HG03139 (cell line): ENCODE measurements at regions not wholly inside any gene's neighbourhood (a gene's known extent, or its start where the extent isn't known, plus 50 kb on each side); places are given as distances from the start of the nearest gene placed in this dataset.
"Not testable (repeated sequence)": the region's sequence is repeated elsewhere in the genome, so short reads cannot be mapped to it uniquely, and the experiment has no call there.

ENCODE experiments used
- ATAC-seq: cut with Tn5 transposase; IDR thresholded peaks from one replicate; pipeline ENCODE4 v1.9.1; 2021; ENCODE audit not compliant: unreplicated experiment

DNA sequence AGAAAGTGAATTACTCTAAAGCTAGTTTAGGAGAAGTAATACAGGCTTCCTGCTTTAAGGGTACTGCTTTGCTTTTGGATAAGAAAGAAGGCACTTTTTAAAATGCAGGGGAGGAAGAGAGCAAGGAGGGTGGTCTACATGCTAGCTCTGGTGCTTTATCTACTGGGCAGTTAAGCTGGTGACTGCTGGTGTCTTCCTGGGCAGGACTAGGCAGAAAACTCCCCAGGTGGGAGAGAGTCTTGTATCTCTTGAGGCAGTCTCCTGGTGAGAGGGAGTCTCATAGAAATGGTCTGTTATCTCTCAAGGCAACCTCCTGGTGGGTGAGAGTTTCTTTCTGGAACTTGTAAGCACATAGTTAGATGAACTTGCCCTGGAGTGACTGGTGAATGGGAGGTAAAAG lies 953.9 kb upstream of the GOT2 start:
- no peak for ATAC-seq

DNA sequence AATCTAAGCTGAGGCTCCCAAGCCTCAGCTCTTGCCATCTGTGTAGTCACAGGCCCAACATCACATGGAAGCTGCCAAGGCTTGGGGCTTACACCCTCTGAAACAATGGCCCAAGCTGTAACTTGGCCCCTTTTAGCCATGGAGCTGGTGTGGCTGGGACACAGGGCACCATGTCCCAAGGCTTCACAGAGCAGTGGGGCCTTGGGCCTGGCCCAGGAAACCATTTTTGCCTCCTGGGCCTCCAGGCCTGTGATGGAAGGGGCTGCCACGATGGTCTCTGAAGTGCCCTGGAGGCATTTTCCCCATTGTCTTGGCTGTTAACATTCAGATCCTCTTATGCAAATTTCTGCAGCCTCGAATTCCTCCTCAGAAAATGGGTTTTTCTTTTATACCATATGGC lies 952.3 kb upstream of the GOT2 start:
- ATAC-seq: no peak

DNA sequence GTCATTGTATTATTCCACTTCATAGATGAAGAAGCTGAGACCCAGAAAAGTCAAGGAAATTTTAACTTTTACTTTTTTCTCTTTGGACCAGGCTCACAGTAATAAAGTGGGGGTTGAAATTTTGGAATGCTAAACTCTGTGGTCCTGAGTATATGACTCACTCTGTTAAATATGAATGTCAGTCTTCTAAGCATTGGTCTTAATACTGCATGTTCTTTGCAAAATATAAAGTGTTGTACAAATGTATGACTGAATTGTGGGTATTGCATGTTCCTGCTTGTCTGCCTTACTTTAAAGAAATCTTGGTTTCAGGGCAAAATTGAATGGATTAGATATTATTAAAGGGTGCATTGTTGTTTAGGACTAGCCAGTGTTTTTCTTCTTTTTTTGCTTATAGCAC lies 950.8 kb upstream of the GOT2 start:
- no peak for ATAC-seq

DNA sequence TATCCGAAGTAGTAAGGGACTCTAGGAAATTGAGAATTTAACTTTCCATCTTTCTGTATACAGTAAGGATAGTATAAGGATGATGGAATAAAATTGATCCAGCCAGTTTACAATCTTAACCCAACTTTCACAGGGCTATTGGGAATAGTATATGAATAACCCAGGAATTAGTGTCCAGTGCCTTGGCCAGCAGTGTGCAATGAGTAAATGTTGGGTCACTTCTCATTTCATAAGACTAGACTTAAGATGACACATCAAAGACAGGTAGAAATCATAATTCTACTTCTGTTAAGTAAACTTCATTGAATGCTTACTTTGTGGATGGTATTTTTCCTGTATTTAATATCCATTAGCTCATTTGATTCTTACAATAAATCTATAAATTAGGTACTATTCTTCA lies 949.6 kb upstream of the GOT2 start:
- ATAC-seq: no peak

DNA sequence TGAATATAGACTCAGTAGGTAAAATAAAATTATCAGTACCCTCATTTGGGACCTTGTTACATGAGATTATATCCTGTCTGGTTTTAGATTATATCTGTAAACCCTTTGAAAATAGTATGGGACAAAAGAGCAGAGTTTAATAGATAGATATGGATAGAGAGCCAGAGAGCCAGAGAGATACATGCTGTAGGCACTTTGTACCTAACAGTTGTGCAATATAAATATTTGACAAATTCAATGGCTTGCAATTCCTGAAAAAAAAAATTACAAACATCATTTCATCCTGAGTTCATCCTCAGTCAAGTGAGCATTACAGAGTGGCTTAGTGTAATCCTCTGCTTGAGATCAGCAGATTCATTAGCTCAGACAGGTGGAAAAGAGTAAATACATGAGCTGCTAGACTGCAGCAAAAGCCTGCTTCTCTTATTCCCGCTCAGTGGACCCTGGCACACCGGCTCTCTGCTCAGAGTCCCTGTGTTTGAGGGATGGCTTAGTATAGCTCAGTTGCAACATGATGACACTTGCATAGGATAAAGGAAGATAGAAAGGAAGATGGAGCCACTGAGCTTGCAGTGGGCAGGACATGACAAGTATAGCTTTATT lies 931.6 kb upstream of the GOT2 start:
- ATAC-seq: no peak

DNA sequence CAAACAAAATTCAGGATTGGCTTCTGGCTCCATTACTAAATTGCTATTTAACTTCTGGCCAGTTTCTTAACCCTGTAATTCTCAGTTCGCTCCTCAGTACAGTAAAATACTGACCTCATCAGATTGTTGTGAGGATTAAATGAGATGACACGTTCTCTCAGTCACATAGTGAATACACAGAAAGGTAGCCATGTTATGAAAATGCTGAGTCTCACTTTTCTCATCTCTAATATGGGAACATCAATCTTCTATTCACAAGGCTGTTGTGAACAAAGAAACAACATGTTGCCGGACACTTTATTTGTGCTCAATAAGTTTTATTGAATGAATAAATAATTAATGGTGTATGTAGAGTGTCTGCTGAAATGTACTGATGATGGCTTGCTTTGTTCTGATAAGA lies 924.5 kb upstream of the GOT2 start:
- no peak for ATAC-seq

DNA sequence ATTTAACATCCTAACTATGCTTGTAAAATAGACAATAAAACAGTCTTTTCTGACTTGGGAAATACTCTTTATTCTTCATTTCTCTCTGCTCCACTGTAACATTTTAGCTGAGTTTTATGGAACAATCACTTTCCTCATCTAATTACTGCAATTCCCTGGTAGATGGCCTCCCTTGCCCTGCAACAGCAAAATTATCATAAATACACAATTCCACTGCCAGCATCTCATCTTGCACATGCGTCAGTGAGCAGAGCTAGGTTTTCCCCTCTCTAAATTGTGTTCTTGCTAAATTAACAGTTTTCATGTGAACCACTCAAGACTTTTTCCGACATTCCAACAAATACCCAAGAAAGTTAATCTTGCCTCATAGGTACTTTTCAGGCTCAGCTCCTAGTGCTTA lies 920.9 kb upstream of the GOT2 start:
- ATAC-seq: no peak

DNA sequence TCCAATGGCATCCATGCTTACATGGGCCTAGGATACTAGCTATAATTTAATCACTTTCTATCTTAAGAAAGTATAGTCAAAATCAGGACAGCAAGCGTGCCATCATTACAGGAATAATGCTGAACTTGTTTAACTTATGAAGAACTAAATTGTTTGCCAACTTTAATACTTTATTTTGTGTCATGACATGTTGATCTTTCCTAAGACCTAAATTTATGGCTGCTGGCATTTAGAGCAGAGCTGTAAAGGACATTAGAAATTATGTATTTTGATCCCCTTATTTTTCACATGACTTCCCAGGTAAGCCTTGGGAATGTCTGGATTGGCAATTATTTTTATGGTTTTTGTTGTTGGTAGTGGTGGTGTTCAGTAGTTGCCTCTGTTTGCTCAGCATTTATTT lies 920.3 kb upstream of the GOT2 start:
- no peak for ATAC-seq

DNA sequence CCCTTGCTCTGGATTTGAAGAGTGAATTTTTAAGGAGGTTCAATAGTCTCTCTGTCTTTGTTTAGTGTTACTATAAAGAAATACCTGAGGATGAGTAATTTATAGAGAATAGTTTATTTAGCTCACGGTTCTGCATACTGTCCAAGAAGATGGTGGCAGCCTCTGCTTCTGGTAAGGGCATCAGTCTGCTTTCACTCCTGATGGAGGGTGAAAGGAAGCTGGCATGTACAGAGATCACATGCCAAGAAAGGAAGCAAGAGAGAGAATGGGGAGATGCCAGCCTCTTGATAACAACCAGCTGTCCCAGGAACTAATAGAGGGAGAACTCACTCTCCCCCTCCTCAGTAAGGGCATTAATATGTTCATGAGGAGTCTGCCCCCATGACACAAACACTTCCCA lies 917.5 kb upstream of the GOT2 start:
- no peak for ATAC-seq

DNA sequence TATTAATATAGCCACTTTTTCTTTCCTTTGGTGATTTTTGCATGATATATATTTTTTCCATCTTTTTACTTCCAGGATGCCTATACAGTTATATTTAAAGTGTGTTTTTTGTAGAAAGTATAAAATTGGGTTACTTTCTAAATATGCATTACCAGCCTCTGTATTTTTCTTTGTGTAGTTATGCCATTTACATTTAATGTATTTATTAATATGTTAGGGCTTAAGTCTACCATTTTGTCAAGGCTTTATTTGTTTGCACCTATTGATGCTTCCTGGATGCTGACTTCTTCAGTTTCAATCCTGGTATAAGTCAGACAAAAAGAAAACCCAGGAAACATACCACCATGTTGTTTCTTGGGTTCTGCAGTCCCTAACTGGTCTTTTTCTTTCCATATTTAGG lies 911.1 kb upstream of the GOT2 start:
- no peak for ATAC-seq

DNA sequence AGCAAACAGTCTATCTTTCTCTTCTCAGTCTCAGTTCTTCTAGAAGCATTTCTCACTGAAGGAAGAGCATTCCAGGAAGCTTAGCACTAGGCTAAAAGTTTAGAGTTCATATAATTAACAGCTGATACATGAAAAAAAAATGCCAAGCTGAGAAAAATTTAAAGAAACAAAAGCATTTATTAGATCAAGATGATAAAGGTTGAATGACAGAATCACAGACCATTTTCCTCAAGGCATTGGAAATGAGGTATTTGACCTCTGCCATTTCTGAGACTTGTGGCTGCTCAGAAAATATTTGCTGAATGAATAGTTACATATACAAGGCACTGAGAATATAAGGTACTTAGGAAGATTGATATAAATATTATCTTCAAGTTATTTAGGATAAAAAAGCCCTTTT lies 901.6 kb upstream of the GOT2 start:
- ATAC-seq: no peak

DNA sequence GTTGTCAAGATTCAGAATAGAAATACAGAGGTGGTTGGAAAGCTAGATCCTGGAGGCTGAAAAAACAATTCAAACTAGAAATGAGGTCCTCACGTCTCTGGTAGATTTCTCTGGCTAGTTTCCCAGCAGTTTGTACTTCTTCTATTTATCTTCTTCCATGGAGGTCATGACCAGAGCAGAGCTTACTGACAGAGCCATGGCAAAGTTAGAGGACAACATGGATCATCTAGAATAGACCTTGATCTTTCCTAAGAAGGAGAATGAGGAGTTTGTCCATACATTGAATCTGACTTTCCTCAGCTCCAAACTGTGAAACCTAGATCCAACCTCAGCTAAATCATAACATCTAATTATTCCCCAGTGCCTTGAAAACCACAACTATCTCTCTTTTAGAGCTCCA lies 900.8 kb upstream of the GOT2 start:
- ATAC-seq: no peak

DNA sequence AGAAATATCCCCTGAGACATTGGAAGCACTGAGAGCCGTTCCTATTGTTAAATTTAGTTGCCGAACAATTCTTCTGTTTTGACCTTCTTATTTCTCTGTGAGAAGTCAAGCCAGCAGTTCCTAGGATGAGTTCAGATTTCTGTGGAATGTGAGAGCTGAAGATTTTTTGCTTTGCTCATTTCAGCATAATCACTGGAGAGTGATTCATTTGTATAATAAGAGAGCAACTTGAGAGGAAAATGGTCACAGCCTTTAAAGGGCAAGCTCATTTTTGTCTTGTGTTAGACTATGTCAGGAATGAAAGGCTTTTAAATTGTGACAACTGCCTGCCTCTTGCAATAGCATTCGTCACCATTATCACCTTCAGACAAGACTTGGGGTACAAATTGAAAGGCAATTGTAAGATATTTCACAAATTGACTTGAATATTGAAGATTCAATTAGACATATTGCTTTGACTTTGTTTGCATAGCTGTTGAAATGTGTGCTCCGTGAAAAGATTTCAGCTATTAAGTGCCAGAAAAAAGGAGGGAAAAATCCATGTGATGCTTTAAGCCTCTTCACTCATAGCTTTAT lies 900.0 kb upstream of the GOT2 start:
- no peak for ATAC-seq

DNA sequence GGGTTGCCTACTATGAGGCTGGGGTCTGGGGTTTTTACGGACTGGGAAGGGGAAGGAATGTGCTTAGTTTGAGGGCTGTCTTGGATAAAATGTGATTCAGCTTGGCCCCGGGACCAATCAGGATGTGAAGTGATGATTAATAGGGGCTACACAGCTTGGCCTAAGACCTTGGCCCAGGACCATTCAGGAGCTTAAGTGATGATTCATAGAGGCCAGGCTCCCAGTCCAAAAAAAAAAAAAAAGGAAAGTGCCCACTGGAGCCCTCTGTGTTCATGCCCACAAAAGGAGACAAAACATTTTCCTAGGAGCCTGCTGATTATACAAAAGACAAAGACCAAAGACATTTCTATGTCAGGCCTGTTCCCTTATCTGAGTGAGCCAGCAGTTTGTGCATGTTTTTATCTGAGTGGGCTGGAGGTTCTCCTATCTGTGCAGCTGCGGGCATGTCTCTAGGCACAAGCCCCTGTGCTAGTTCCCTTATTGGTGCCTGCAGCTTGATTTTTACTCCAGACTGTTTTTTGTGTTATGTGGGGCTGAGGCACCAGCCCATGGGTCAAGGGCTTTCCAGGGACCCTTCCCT lies 898.2 kb upstream of the GOT2 start:
- ATAC-seq: no peak

DNA sequence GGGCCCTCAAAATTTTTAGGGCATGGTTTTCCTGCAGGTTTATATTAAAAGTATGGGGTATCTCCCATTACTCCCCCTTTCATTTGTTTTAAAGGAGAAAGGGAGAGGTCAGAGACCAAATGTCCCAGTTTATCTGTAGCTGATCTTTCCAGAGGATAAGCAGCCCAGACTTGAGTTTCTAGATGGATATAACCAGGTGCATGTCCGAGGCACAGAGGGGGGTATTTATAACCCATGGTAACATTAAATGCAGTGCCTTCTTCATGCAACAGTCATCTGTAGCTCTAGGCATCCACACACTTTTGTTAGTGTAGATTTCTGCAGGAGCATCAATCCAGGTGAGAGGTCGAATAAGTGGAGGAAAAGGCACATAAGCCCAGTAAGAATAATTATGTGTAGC lies 890.3 kb upstream of the GOT2 start:
- ATAC-seq: not testable (repeated sequence)

DNA sequence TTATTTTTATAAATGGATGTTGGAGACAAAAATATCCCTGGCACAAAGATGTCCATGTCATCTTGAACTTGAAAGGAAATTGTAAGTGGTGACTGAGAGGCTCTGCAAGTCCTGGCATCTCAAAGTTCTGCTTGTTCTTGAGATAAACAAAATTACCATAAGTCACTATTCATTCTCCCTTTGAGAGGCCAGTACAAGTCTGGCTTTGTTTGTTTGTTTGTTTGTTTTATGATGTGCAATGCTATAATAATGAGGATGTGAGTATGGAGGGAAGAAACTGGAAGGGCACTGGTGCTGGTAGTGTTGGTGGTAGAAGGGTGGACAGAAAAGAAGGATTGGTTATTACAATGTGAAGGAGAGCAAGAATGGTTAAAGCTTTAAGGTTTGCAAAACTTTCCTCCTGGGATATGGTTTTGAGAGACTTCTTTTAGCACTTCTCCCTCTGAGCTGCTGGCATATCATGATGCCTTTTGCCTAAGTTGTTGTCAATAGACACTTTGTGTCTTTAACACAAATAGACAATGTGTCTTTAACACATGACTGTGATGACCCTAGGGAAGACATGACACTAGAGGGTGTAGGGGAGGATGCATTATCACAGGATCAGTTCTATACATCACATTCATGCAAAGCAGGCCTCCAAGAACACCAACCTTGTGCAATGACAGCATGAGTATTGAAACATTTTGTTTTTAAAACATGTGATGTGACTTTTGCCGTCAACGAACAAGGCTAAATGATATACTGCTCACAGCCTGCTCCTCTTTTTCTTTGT lies 880.5 kb upstream of the GOT2 start:
- ATAC-seq: no peak

DNA sequence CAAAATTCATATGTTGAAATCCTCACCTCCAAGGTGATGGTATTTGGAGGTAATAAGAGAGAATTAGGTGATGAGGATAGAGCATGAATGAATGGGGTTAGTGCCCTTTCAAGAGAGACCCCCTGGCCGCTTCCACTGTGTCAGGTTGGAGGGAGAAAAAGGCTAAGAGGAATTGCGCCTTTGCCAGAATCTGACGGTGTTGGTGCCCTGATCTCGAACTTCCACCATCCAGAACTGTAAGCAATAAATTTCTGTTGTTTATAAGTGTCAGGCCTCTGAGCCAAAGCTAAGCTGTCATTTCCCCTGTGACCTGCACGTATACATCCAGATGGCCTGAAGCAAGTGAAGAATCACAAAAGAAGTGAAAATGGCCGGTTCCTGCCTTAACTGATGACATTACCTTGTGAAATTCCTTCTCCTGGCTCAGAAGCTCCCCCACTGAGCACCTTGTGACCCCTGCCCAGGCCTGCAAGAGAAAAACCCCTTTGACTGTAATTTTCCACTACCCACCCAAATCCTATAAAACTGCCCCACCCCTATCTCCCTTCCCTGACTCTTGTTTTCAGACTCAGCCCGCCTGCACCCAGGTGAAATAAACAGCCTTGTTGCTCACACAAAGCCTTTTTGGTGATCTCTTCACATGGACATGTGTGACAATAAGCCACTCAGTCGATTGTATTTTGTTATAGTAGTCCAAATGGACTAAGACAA lies 878.9 kb upstream of the GOT2 start:
- not testable (repeated sequence) for ATAC-seq

DNA sequence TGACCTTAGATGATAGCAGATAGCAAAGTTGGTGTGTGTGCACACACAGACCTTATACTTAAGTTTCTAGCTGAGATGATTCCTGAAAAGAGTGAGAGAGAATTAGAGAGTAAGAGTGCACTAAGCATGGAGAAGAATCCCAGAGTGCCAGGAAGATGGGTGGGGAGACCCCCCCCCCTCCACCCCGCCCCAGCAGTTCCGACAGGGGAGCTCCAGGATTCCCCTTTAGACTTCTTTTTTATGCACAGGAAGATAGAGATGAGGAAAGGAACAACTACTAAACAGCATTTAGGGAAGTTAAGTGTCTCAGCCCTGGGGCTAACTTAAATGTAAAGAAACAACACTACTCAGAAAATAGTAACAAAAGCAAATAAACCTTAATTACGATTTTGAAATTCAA lies 878.0 kb upstream of the GOT2 start:
- no peak for ATAC-seq

DNA sequence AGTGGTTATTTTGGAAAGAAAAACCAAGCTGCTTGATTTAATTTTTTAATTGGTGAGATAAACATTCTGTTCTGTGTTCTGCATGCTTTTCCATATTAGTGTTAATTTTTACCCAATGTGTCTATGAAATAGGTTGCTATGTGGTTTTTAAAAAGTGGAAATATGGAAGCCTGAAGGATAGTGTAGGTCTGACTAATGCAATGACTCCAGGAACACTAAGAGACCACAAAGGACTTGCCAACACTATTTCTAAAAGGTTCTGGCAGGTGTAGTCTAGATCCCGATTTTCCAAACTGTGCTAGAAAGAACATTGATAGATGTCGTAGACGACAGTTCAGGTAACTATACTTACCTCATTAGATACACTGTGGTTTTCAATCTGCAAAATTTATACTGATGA lies 877.4 kb upstream of the GOT2 start:
- no peak for ATAC-seq

DNA sequence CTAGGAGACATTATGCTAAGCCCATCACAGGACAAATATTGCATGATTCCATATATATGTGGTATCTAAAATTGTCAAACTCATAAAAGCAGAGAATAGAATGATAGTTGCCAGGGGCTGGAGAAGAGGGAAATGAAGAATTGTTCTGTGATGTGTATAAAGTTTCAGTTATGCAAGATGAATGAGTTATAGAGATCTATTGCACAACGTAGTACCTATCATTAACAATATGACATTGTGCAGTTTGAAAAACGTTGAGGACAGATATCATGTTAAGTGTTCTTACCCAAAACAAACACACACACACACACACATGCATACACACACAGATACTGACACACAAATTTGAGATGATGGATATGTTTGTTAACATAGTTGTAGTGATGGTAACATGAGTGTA lies 871.6 kb upstream of the GOT2 start:
- no peak for ATAC-seq

DNA sequence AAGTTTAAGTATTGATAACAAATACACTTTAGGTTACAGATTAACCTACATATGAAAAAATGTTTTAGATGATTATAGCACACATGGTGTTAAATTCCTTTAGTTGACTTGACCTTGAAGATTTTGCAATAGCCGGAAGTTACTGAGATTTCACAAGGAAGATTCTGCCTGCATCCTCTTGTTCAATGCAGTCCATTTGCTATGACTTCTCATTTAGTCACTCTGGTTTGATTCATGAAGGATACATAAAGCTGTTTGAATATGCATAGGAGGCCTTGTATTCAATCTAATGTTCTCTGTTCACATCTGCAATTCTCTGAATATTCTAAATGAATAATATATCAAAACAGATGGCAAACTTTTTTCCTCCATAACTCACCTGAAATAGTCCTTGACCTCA lies 870.2 kb upstream of the GOT2 start:
- no peak for ATAC-seq

DNA sequence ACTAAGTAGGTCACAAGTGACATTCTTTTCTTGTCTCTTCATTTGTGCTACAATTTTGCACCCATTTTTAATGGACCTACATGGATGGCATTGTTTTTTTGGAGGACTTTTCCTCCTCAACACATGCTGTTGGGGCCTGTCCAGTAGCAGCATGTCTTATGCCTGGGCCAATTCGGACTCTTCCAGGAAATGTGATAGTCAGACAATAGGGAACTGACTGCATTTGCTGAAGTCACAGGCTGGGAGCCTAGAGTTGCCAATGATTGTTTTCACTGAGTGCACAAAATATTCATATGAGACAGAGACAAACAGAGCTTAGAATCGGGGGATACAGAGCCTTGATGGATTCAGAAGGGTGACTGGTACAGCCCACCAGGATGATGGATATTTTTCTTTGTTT lies 867.3 kb upstream of the GOT2 start:
- no peak for ATAC-seq
